ENCODE measurements at regions not wholly inside any gene's neighbourhood (a gene's known extent, or its start where the extent isn't known, plus 50 kb on each side); places are given as distances from the start of the nearest gene placed in this dataset.
"Not testable (repeated sequence)": the region's sequence is repeated elsewhere in the genome, so short reads cannot be mapped to it uniquely, and the experiment has no call there.

DNA sequence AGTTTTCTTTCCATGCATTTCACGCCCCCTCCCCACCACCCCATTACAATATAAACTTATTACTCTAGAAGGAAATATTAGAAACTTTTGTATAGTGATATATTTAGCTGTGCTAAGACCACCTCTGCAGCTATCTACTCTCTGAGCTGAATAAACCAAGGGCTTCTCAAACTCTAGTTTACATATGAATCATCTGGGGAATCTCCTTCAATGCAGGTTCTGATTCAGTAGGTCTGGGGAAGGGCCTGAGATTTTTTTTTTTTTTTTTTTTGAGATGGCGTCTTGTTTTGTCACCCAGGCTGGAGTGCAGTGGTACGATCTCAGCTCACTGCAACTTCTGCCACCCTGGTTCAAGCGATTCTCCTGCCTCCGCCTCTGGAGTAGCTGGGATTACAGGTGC lies 67.6 kb upstream of the PRKG1 start:
- no peak for DNase-seq (ENCODE audit: low spot score in 2 of 2)
- Histone ChIP-seq H3K4me3 (no peak overlapping the region), H3K27me3 (ENCODE audit: low read depth) (no peaks in the 10 kb centered on the region; the same call in 1 of the 2 replicates), H3K36me3 (replicated peaks) (no peaks in the 10 kb centered on the region), H3K9me3 (no peaks in the 10 kb centered on the region), H3K4me1 (no peaks in the 10 kb centered on the region)
- in situ Hi-C loops (cut with MboI; ENCODE audit: low sequenced_read_pairs): no loop called here

GRCh38 chr10:51007781-51008180 lies 66.5 kb upstream of the PRKG1 start:
- Histone ChIP-seq H3K9me3 (no peaks in the 10 kb centered on the region), H3K36me3 (replicated peaks) (no peaks in the 10 kb centered on the region), H3K4me3 (no peak overlapping the region), H3K4me1 (no peaks in the 10 kb centered on the region), H3K27me3 (ENCODE audit: low read depth) (no peaks in the 10 kb centered on the region; the same call in 1 of the 2 replicates)
- DNase-seq (ENCODE audit: low spot score in 2 of 2): no peak
- in situ Hi-C loops (cut with MboI; ENCODE audit: low sequenced_read_pairs): no loop called here

DNA sequence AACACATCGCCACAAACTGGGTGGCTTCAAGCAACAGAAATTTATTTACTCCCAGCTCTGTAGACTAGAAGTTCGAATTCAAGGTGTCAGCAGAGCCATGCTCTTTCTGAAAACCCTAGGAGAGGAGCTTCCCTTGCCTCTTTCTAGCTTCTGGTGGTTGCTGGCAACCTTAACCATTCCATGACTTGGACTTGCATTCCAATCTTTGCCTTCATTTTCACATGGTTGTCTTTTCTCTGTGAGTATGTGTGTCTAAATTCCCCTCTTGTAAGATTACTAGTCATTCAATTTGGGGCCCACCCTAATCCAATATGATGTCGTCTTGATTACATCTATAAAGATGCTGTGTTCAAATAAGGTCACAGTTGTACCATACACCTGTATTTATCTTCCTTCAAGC lies 65.9 kb upstream of the PRKG1 start:
- in situ Hi-C loops (cut with MboI; ENCODE audit: low sequenced_read_pairs): no loop called here
- no peak overlapping the region for H3K4me3 ChIP-seq
- no peaks in the 10 kb centered on the region for H3K4me1 ChIP-seq
- H3K9me3 ChIP-seq: no peaks in the 10 kb centered on the region
- no peak for DNase-seq (ENCODE audit: low spot score in 2 of 2)
- no peaks in the 10 kb centered on the region; the same call in 1 of the 2 replicates for H3K27me3 ChIP-seq (ENCODE audit: low read depth)
- H3K36me3 ChIP-seq (replicated peaks): no peaks in the 10 kb centered on the region

GRCh38 chr10:51010977-51011376 lies 63.3 kb upstream of the PRKG1 start:
- H3K36me3 ChIP-seq (replicated peaks): no peaks in the 10 kb centered on the region
- no peaks in the 10 kb centered on the region for H3K9me3 ChIP-seq
- no peaks in the 10 kb centered on the region; the same call in 1 of the 2 replicates for H3K27me3 ChIP-seq (ENCODE audit: low read depth)
- H3K4me3 ChIP-seq: no peak overlapping the region
- in situ Hi-C loops (cut with MboI; ENCODE audit: low sequenced_read_pairs): no loop called here
- DNase-seq (ENCODE audit: low spot score in 2 of 2): peak; percentile 21 to 28
- H3K4me1 ChIP-seq: no peaks in the 10 kb centered on the region

DNA sequence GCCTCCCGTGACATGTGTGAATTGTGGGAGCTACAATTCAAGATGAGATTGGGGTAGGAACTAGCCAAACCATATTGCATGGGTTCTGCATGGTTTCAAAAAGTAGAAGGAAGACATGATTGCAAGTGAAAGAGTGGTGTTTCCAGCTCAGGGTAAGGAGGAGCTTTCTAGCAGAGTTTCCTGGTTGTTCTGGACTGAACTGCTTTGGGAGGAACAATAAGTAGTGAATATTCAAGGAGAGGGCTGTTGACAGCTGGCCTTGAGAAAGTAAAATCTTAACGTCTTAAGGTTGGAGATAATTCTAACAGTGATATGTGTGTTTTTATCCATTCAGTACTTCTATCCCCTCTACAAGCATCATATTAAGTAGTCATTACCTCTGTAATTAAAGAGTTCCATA lies 62.2 kb upstream of the PRKG1 start:
- no peaks in the 10 kb centered on the region for H3K4me1 ChIP-seq
- H3K36me3 ChIP-seq (replicated peaks): no peaks in the 10 kb centered on the region
- in situ Hi-C loops (cut with MboI; ENCODE audit: low sequenced_read_pairs): no loop called here
- DNase-seq (ENCODE audit: low spot score in 2 of 2): no peak
- no peaks in the 10 kb centered on the region for H3K9me3 ChIP-seq
- no peak overlapping the region for H3K4me3 ChIP-seq
- H3K27me3 ChIP-seq (ENCODE audit: low read depth): no peaks in the 10 kb centered on the region; the same call in 1 of the 2 replicates

DNA sequence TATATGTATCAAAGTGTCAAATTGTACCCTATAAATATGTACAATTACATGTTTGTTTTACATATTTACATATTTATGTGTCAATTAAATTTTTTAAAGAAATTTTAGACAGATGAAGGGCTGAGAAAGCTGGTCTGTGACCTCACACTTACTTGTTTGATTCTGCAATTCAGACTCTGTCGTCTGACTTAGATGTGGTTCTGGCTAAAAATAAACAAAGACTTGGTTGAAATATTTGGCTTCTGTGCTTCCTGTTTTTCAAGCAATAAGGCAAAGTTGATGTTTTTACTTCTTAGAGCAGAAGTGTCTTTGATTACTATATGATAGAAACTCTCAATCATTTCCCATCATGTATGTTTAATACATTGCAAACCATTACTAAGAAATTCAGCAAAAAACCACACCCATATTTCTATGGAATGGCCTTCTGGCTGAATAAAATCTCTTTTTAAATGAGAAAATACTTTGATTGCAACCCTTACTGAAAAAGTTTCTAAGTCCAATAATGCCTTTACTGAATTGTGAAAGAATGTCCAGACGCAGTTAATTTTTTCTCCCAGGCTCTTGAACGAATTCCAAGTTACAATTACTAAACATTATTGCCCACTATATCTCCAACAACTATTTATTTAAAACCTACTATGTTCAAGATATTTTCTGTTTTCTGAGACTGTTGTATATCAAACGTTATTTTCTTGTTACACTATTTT lies 59.5 kb upstream of the PRKG1 start:
- H3K36me3 ChIP-seq (replicated peaks): no peaks in the 10 kb centered on the region
- H3K9me3 ChIP-seq: no peaks in the 10 kb centered on the region
- H3K4me1 ChIP-seq: no peaks in the 10 kb centered on the region
- in situ Hi-C loops (cut with MboI; ENCODE audit: low sequenced_read_pairs): no loop called here
- no peaks in the 10 kb centered on the region for H3K27me3 ChIP-seq (ENCODE audit: low read depth)
- H3K4me3 ChIP-seq: no peak overlapping the region
- DNase-seq (ENCODE audit: low spot score in 2 of 2): no peak

DNA sequence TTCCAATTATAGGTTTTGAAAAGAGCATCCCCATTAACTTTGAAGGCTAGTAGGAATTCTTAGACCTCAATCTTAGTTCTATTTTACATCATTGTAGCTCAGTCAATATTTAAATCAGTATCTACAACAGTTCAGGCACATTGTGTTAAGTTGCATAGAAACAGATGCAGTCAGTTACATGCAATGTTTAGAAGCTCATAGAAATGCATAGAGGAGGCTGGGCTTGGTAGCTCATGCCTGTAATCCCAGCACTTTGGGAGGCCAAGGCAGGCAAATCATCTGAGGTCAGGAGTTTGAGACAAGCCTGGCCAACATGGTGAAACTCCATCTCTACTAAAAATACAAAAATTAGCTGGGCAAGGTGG lies 58.9 kb upstream of the PRKG1 start:
- H3K4me3 ChIP-seq; H3K9me3 ChIP-seq; in situ Hi-C loops (cut with MboI; ENCODE audit: low sequenced_read_pairs); DNase-seq (ENCODE audit: low spot score in 2 of 2); H3K36me3 ChIP-seq (replicated peaks); H3K27me3 ChIP-seq (ENCODE audit: low read depth); H3K4me1 ChIP-seq: not testable (repeated sequence)

- Histone ChIP-seq H3K36me3 (replicated peaks) (no peaks in the 10 kb centered on the region), H3K9me3 (no peaks in the 10 kb centered on the region), H3K4me1 (no peaks in the 10 kb centered on the region), H3K4me3 (no peak overlapping the region), H3K27me3 (ENCODE audit: low read depth) (no peaks in the 10 kb centered on the region)
- in situ Hi-C loops (cut with MboI; ENCODE audit: low sequenced_read_pairs): no loop called here
- DNase-seq (ENCODE audit: low spot score in 2 of 2): no peak
Observed at GRCh38 chr10:51020200-51020599, 54.1 kb upstream of the PRKG1 start.

GRCh38 chr10:51022933-51023585 lies 51.2 kb upstream of the PRKG1 start:
- in situ Hi-C loops (cut with MboI; ENCODE audit: low sequenced_read_pairs): no loop called here
- Histone ChIP-seq H3K27me3 (ENCODE audit: low read depth) (no peaks in the 10 kb centered on the region), H3K4me3 (no peak overlapping the region), H3K36me3 (replicated peaks) (no peaks in the 10 kb centered on the region), H3K9me3 (no peaks in the 10 kb centered on the region), H3K4me1 (no peaks in the 10 kb centered on the region)
- DNase-seq (ENCODE audit: low spot score in 2 of 2): no peak

- Histone ChIP-seq H3K27me3 (ENCODE audit: low read depth) (no peaks in the 10 kb centered on the region), H3K4me1 (no peaks in the 10 kb centered on the region), H3K4me3 (no peak overlapping the region), H3K36me3 (replicated peaks) (no peaks in the 10 kb centered on the region), H3K9me3 (no peaks in the 10 kb centered on the region)
- in situ Hi-C loops (cut with MboI; ENCODE audit: low sequenced_read_pairs): no loop called here
- no peak for DNase-seq (ENCODE audit: low spot score in 2 of 2)
Observed at GRCh38 chr10:51023636-51024035, 50.7 kb upstream of the PRKG1 start.
